ENCODE measurements at regions not wholly inside any gene's neighbourhood (a gene's known extent, or its start where the extent isn't known, plus 50 kb on each side); places are given as distances from the start of the nearest gene placed in this dataset.

DNA sequence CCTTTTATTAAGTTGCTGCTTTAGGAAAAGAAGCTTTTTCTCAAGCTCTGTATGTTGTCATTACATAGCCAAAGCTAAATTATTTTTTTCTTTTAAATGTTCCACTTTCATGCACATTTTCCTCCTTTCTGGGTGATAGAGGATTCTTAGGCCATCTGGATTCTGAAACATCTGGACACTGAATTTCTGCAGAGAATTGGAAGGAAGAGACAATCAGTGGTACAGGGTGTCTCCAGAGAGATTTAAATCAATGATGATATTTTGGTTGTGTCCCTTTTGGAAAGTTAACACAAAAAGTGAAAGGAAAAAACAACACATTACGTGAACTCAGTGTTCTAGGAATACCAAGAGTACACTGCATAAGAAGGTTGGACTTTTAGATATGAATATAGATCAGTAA is 211.4 kb upstream of the PKN2 start:
- H3K4me3 Mint-ChIP-seq = no peak overlapping the region
- DNase-seq (ENCODE audit: low read depth, low spot score) = no peak
- peaks cover under 1% of the 10 kb centered on the region for H3K36me3 Mint-ChIP-seq (ENCODE audit: low read depth)
- H3K27me3 Mint-ChIP-seq (ENCODE audit: low read depth) = no peaks in the 10 kb centered on the region
- TF ChIP-seq, protein P1, sequence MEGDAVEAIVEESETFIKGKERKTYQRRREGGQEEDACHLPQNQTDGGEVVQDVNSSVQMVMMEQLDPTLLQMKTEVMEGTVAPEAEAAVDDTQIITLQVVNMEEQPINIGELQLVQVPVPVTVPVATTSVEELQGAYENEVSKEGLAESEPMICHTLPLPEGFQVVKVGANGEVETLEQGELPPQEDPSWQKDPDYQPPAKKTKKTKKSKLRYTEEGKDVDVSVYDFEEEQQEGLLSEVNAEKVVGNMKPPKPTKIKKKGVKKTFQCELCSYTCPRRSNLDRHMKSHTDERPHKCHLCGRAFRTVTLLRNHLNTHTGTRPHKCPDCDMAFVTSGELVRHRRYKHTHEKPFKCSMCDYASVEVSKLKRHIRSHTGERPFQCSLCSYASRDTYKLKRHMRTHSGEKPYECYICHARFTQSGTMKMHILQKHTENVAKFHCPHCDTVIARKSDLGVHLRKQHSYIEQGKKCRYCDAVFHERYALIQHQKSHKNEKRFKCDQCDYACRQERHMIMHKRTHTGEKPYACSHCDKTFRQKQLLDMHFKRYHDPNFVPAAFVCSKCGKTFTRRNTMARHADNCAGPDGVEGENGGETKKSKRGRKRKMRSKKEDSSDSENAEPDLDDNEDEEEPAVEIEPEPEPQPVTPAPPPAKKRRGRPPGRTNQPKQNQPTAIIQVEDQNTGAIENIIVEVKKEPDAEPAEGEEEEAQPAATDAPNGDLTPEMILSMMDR (conservative IDR thresholded peaks at IDR 0.05) = no peak
- H3K9me3 Mint-ChIP-seq = no peaks in the 10 kb centered on the region
- H3K27ac Mint-ChIP-seq (ENCODE audit: unreplicated experiment) = no peak overlapping the region
- peaks cover 5% of the 10 kb centered on the region for H3K4me1 Mint-ChIP-seq

DNA sequence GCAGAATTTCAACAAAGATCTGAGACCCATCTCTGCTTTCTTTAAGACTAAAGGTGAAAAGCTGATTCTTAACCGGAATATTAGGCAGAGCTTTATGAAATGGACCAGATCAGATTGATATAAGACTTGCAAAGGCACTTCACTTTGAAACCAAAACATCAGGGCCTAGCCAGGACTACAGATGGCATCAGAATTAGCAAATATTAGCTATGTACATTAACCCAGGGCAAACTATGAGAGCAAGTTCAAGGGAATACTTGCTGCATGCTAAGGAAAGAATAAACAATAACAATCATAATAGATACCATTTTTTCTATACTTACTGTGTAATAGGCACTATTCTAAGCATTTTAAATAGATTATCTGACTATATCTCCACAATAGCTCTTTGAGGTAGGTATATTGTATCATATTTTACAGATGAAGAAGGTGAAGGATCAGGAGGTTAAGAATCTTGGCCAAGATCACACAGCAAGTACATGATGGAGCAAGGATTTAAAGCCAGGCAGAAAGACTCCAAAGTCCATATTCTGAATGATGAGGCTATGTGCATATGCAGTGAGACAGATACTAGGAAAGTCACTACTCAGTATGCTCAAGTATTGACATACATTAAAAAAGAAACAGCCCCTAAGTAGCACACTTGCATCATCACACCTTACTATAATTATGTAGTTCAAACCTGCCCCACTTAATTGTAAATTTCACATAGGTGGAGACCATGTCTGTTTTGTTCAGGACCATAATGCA is 209.3 kb upstream of the PKN2 start:
- Mint-ChIP-seq H3K4me1 (peaks cover 7% of the 10 kb centered on the region), H3K36me3 (ENCODE audit: low read depth) (no peaks in the 10 kb centered on the region), H3K4me3 (no peak overlapping the region), H3K9me3 (no peaks in the 10 kb centered on the region), H3K27me3 (ENCODE audit: low read depth) (no peaks in the 10 kb centered on the region), H3K27ac (ENCODE audit: unreplicated experiment) (no peak overlapping the region)
- DNase-seq (ENCODE audit: low read depth, low spot score) = no peak
- TF ChIP-seq, protein P1 (conservative IDR thresholded peaks at IDR 0.05) = no peak

DNA sequence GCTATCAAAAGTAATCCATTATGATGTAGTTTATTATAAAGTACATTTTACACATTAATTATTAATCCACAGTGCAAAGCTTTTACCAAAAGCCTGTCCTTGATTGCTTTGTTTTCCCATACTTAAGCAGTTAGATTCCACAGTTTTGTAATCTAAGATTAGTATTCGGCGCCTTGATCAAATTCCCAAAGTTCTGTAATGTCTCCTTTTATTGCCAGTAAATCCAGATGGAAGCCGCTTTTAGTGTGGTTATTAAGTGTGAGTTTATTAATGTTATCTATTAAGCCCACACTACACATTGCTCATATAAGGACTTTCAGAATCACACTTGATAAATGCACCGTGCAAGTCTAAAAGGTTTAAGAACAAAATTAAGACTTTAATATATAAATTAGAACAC is 199.2 kb upstream of the PKN2 start:
- H3K4me1 Mint-ChIP-seq = no peaks in the 10 kb centered on the region
- H3K27me3 Mint-ChIP-seq (ENCODE audit: low read depth) = peaks cover 6% of the 10 kb centered on the region
- no peaks in the 10 kb centered on the region for H3K9me3 Mint-ChIP-seq
- no peak overlapping the region for H3K4me3 Mint-ChIP-seq
- no peak overlapping the region for H3K27ac Mint-ChIP-seq (ENCODE audit: unreplicated experiment)
- no peak for DNase-seq (ENCODE audit: low read depth, low spot score)
- TF ChIP-seq, protein P1 (conservative IDR thresholded peaks at IDR 0.05) = no peak
- no peaks in the 10 kb centered on the region for H3K36me3 Mint-ChIP-seq (ENCODE audit: low read depth)

DNA sequence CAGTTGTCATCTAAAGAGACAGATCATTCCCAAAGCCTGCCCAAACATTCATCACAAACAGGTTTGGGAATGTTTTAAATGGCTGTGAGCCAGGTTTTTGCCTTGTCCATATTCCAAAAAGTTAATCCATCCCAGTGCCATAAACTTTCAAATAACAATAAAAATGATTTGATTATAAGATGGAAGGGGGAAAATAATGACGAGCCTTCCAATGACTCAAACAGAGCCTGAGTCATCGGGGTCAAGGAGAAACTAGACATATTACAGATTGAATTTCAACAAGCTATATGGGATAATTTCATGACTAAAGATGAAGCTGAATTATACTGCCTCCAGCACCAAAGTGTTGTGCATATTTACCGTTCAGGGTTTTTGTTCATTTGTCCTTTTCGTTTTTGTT is 195.8 kb upstream of the PKN2 start:
- DNase-seq (ENCODE audit: low read depth, low spot score) = no peak
- Mint-ChIP-seq H3K27me3 (ENCODE audit: low read depth) (peaks cover under 1% of the 10 kb centered on the region), H3K9me3 (no peaks in the 10 kb centered on the region), H3K4me1 (no peaks in the 10 kb centered on the region), H3K4me3 (no peak overlapping the region), H3K36me3 (ENCODE audit: low read depth) (no peaks in the 10 kb centered on the region), H3K27ac (ENCODE audit: unreplicated experiment) (no peak overlapping the region)
- TF ChIP-seq, protein P1 (conservative IDR thresholded peaks at IDR 0.05) = no peak

DNA sequence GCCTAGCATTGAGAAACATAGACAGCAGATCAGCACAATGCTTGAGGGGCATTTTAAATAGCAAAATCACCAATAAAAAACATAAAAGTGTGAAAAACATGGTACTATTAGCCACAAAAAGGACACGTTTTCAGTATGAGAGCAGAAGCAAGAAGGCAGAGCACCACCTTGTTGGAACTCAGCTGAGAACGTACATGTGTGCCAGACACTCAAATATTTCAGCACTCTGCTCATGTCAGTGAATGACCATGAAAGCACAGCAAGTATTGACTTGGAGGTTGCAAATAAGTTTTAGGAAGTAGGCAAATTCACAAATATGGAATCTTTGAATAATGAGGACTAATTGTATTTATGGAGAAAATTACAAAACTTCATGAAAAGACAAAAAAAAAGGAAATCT is 193.4 kb upstream of the PKN2 start:
- H3K9me3 Mint-ChIP-seq = no peaks in the 10 kb centered on the region
- no peak overlapping the region for H3K4me3 Mint-ChIP-seq
- TF ChIP-seq, protein P1 (conservative IDR thresholded peaks at IDR 0.05) = no peak
- no peak overlapping the region for H3K27ac Mint-ChIP-seq (ENCODE audit: unreplicated experiment)
- H3K4me1 Mint-ChIP-seq = no peaks in the 10 kb centered on the region
- H3K27me3 Mint-ChIP-seq (ENCODE audit: low read depth) = no peaks in the 10 kb centered on the region
- H3K36me3 Mint-ChIP-seq (ENCODE audit: low read depth) = no peaks in the 10 kb centered on the region
- no peak for DNase-seq (ENCODE audit: low read depth, low spot score)
